ENCODE measurements at regions not wholly inside any gene's neighbourhood (a gene's known extent, or its start where the extent isn't known, plus 50 kb on each side); places are given as distances from the start of the nearest gene placed in this dataset.

- POLR2A ChIA-PET = no interaction called here
- BruUV-seq (replicated peaks) = no TSS peak
- ATAC-seq = no peak
- no peak overlapping the region for H3K4me3 ChIP-seq (ENCODE audit: low read depth in 2 of 2, low read length in 2 of 2)
- no peaks in the 10 kb centered on the region for H3K27me3 ChIP-seq (ENCODE audit: control insufficient read depth, insufficient read depth, low read length)
- no peak overlapping the region for H3K27ac ChIP-seq (ENCODE audit: low read length)
- TF ChIP-seq REST (IDR thresholded peaks at IDR 0.05; ENCODE audit: insufficient read depth in 1 of 2, low read depth in 2 of 2, low read length in 1 of 2) (no peak), SIN3A (IDR thresholded peaks at IDR 0.05; ENCODE audit: borderline replicate concordance, insufficient read depth, low read depth, low read length) (no peak), POLR2AphosphoS5 (IDR thresholded peaks at IDR 0.05; ENCODE audit: low read depth, low read length) (no peak)
- no peaks in the 10 kb centered on the region for H3K36me3 ChIP-seq (ENCODE audit: control insufficient read depth, insufficient read depth, low read length)
- no peak for DNase-seq (ENCODE audit: low read depth, low spot score)
- intact Hi-C loops (cut with micrococcal nuclease; ENCODE audit: unreplicated experiment) (no loop called here), in situ Hi-C loops (cut with HindIII; ENCODE audit: low pct_unique_long_range_greater_than_20kb, low sequenced_read_pairs) (no loop called here)
- H3K4me1 ChIP-seq (ENCODE audit: control insufficient read depth, insufficient read depth, low read length) = no peaks in the 10 kb centered on the region
- no peaks in the 10 kb centered on the region for H3K9me3 ChIP-seq (ENCODE audit: control insufficient read depth, insufficient read depth, low read depth, low read length)
- CTCF ChIA-PET = no interaction called here
These were observed 979.4 kb downstream of the GALC start for GRCh38 chr14:87013583-87013982.

GRCh38 chr14:87008965-87009364 lies 984.0 kb downstream of the GALC start:
- intact Hi-C loops (cut with micrococcal nuclease; ENCODE audit: unreplicated experiment) = no loop called here
- ATAC-seq (no peak), DNase-seq (ENCODE audit: low read depth, low spot score) (no peak)
- in situ Hi-C loops (cut with HindIII; ENCODE audit: low pct_unique_long_range_greater_than_20kb, low sequenced_read_pairs) = no loop called here
- H3K4me3 ChIP-seq (ENCODE audit: low read depth in 2 of 2, low read length in 2 of 2) = no peak overlapping the region
- no TSS peak for BruUV-seq (replicated peaks)
- ChIA-PET CTCF (no interaction called here), POLR2A (no interaction called here)
- no peak overlapping the region for H3K27ac ChIP-seq (ENCODE audit: low read length)
- no peaks in the 10 kb centered on the region for H3K9me3 ChIP-seq (ENCODE audit: control insufficient read depth, insufficient read depth, low read depth, low read length)
- H3K4me1 ChIP-seq (ENCODE audit: control insufficient read depth, insufficient read depth, low read length) = no peaks in the 10 kb centered on the region
- H3K27me3 ChIP-seq (ENCODE audit: control insufficient read depth, insufficient read depth, low read length) = no peaks in the 10 kb centered on the region
- no peak for TF ChIP-seq TCF7L2 (IDR thresholded peaks at IDR 0.05; ENCODE audit: low read depth, low read length)
- no peak for TF ChIP-seq CTCF (IDR thresholded peaks at IDR 0.05)
- TF ChIP-seq REST (IDR thresholded peaks at IDR 0.05; ENCODE audit: insufficient read depth in 1 of 2, low read depth in 2 of 2, low read length in 1 of 2) = no peak
- TF ChIP-seq SIN3A (IDR thresholded peaks at IDR 0.05; ENCODE audit: borderline replicate concordance, insufficient read depth, low read depth, low read length) = no peak
- no peak for TF ChIP-seq POLR2AphosphoS5 (IDR thresholded peaks at IDR 0.05; ENCODE audit: low read depth, low read length)
- no peaks in the 10 kb centered on the region for H3K36me3 ChIP-seq (ENCODE audit: control insufficient read depth, insufficient read depth, low read length)

Data from Panc1 (cell line).